ENCODE measurements at regions not wholly inside any gene's neighbourhood (a gene's known extent, or its start where the extent isn't known, plus 50 kb on each side); places are given as distances from the start of the nearest gene placed in this dataset.
"Not testable (repeated sequence)": the region's sequence is repeated elsewhere in the genome, so short reads cannot be mapped to it uniquely, and the experiment has no call there.

- Histone ChIP-seq H3K79me2 (ENCODE audit: control insufficient read depth, insufficient read depth, low read length) (no peaks in the 10 kb centered on the region), H2AFZ (ENCODE audit: control insufficient read depth, low read length) (no peak overlapping the region), H3K9ac (ENCODE audit: control insufficient read depth, extremely low read depth, insufficient read depth, low read length) (no peak overlapping the region), H3K36me3 (ENCODE audit: control insufficient read depth in 2 of 2, extremely low read depth in 1 of 2, insufficient read depth in 2 of 2, low read length in 2 of 2) (no peaks in the 10 kb centered on the region), H3K4me3 (ENCODE audit: control insufficient read depth in 2 of 3, extremely low read depth in 1 of 3, insufficient read depth in 2 of 3, low read depth in 1 of 3, low read length in 3 of 3) (no peak overlapping the region), H3K4me1 (ENCODE audit: control insufficient read depth, extremely low read depth, insufficient read depth, low read length) (no peaks in the 10 kb centered on the region), H3K27me3 (ENCODE audit: control insufficient read depth, extremely low read depth, insufficient read depth, low read length) (peaks cover 26% of the 10 kb centered on the region), H3K9me1 (ENCODE audit: control insufficient read depth, extremely low read depth, insufficient read depth, low read length) (no peaks in the 10 kb centered on the region), H3K4me2 (ENCODE audit: control insufficient read depth, extremely low read depth, insufficient read depth, low read depth, low read length) (no peak overlapping the region), H4K20me1 (ENCODE audit: control insufficient read depth, extremely low read depth, insufficient read depth, low read length) (no peaks in the 10 kb centered on the region), H3K9me3 (ENCODE audit: control insufficient read depth, low read depth, low read length) (no peaks in the 10 kb centered on the region), H3K27ac (ENCODE audit: control insufficient read depth, insufficient read depth, low read length) (no peak overlapping the region)
- FAIRE-seq: no peak
- dilution Hi-C loops (cut with MboI; ENCODE audit: extremely low pct_ligation_motif_present, low sequenced_read_pairs): no loop called here
- DNase-seq (ENCODE audit: low read depth, low spot score): no peak
- TF ChIP-seq EZH2 (IDR thresholded peaks at IDR 0.05; ENCODE audit: low read length) (no peak), CTCF (optimal IDR thresholded peaks at IDR 0.05 in 1 of 3, IDR thresholded peaks at IDR 0.05 in 1 of 3, conservative IDR thresholded peaks at IDR 0.05 in 1 of 3; ENCODE audit: extremely low read depth in 1 of 3, insufficient read depth in 2 of 3, low read length in 3 of 3) (no peak)
Measured at GRCh38 chr11:44367452-44367851, 57.5 kb upstream of the ALX4 start.

GRCh38 chr11:44368886-44369285 lies 58.9 kb upstream of the ALX4 start:
- H3K9me1 ChIP-seq (ENCODE audit: control insufficient read depth, extremely low read depth, insufficient read depth, low read length): no peaks in the 10 kb centered on the region
- dilution Hi-C loops (cut with MboI; ENCODE audit: extremely low pct_ligation_motif_present, low sequenced_read_pairs): no loop called here
- no peak overlapping the region for H3K27ac ChIP-seq (ENCODE audit: control insufficient read depth, insufficient read depth, low read length)
- no peak for TF ChIP-seq EZH2 (IDR thresholded peaks at IDR 0.05; ENCODE audit: low read length)
- no peak for TF ChIP-seq CTCF (optimal IDR thresholded peaks at IDR 0.05 in 1 of 3, IDR thresholded peaks at IDR 0.05 in 1 of 3, conservative IDR thresholded peaks at IDR 0.05 in 1 of 3; ENCODE audit: extremely low read depth in 1 of 3, insufficient read depth in 2 of 3, low read length in 3 of 3)
- no peak overlapping the region for H2AFZ ChIP-seq (ENCODE audit: control insufficient read depth, low read length)
- H3K9me3 ChIP-seq (ENCODE audit: control insufficient read depth, low read depth, low read length): no peaks in the 10 kb centered on the region
- H3K9ac ChIP-seq (ENCODE audit: control insufficient read depth, extremely low read depth, insufficient read depth, low read length): no peak overlapping the region
- H3K4me3 ChIP-seq (ENCODE audit: control insufficient read depth in 2 of 3, extremely low read depth in 1 of 3, insufficient read depth in 2 of 3, low read depth in 1 of 3, low read length in 3 of 3): no peak overlapping the region
- FAIRE-seq (no peak), DNase-seq (ENCODE audit: low read depth, low spot score) (no peak)
- H3K27me3 ChIP-seq (ENCODE audit: control insufficient read depth, extremely low read depth, insufficient read depth, low read length): peaks cover 17% of the 10 kb centered on the region
- H3K4me1 ChIP-seq (ENCODE audit: control insufficient read depth, extremely low read depth, insufficient read depth, low read length): no peaks in the 10 kb centered on the region
- H3K4me2 ChIP-seq (ENCODE audit: control insufficient read depth, extremely low read depth, insufficient read depth, low read depth, low read length): no peak overlapping the region
- no peaks in the 10 kb centered on the region for H3K36me3 ChIP-seq (ENCODE audit: control insufficient read depth in 2 of 2, extremely low read depth in 1 of 2, insufficient read depth in 2 of 2, low read length in 2 of 2)
- no peaks in the 10 kb centered on the region for H4K20me1 ChIP-seq (ENCODE audit: control insufficient read depth, extremely low read depth, insufficient read depth, low read length)
- no peaks in the 10 kb centered on the region for H3K79me2 ChIP-seq (ENCODE audit: control insufficient read depth, insufficient read depth, low read length)

GRCh38 chr11:44371042-44371441 lies 61.1 kb upstream of the ALX4 start:
- H3K36me3 ChIP-seq (ENCODE audit: control insufficient read depth in 2 of 2, extremely low read depth in 1 of 2, insufficient read depth in 2 of 2, low read length in 2 of 2); H3K9me1 ChIP-seq (ENCODE audit: control insufficient read depth, extremely low read depth, insufficient read depth, low read length); H3K4me1 ChIP-seq (ENCODE audit: control insufficient read depth, extremely low read depth, insufficient read depth, low read length); FAIRE-seq; H2AFZ ChIP-seq (ENCODE audit: control insufficient read depth, low read length); H4K20me1 ChIP-seq (ENCODE audit: control insufficient read depth, extremely low read depth, insufficient read depth, low read length); H3K9me3 ChIP-seq (ENCODE audit: control insufficient read depth, low read depth, low read length); H3K79me2 ChIP-seq (ENCODE audit: control insufficient read depth, insufficient read depth, low read length); H3K4me2 ChIP-seq (ENCODE audit: control insufficient read depth, extremely low read depth, insufficient read depth, low read depth, low read length); DNase-seq (ENCODE audit: low read depth, low spot score); H3K4me3 ChIP-seq (ENCODE audit: control insufficient read depth in 2 of 3, extremely low read depth in 1 of 3, insufficient read depth in 2 of 3, low read depth in 1 of 3, low read length in 3 of 3); H3K9ac ChIP-seq (ENCODE audit: control insufficient read depth, extremely low read depth, insufficient read depth, low read length); dilution Hi-C loops (cut with MboI; ENCODE audit: extremely low pct_ligation_motif_present, low sequenced_read_pairs); H3K27ac ChIP-seq (ENCODE audit: control insufficient read depth, insufficient read depth, low read length): not testable (repeated sequence)
- peaks cover 11% of the 10 kb centered on the region for H3K27me3 ChIP-seq (ENCODE audit: control insufficient read depth, extremely low read depth, insufficient read depth, low read length)
